Common myeloid progenitor, CD34-positive (primary cell): ENCODE measurements at regions not wholly inside any gene's neighbourhood (a gene's known extent, or its start where the extent isn't known, plus 50 kb on each side); places are given as distances from the start of the nearest gene placed in this dataset.

ENCODE experiments used
- CTCF ChIA-PET: fragments of 350-600 bp; sonication (Branson Sonifier 250); formaldehyde crosslinking; loops from one replicate; lab custom pipeline; 2021; ENCODE audit warnings: antibody characterized with exemption; lab: Charles Lee
- POLR2A ChIA-PET: fragments of 350-600 bp; sonication (Branson Sonifier 250); formaldehyde crosslinking; loops from one replicate; lab custom pipeline; 2021; ENCODE audit warnings: antibody characterized with exemption; lab: Charles Lee
- DNase-seq, 3 donors: peaks; one replicate each; pipeline versions ENCODE4 v3.0.0 to v3.0.0-alpha.2; 2013
- H3K27ac ChIP-seq, 2 experiments: 1 replicate in 1 of 2; 2 replicates in 1 of 2; pipeline ENCODE4 v1.7.0; 2013; ENCODE audit warnings: inconsistent platforms in 2 of 2, low read length in 2 of 2, mild to moderate bottlenecking in 2 of 2, low read depth in 1 of 2, moderate library complexity in 1 of 2; ENCODE audit not compliant: severe bottlenecking in 2 of 2, insufficient read depth in 1 of 2, poor library complexity in 1 of 2
- H3K27me3 ChIP-seq, 5 experiments: replicated peaks in 2 of 5; 1 replicate in 3 of 5; 2 replicates in 2 of 5; pipeline versions ENCODE4 v1.6.1 to v1.7.0; 2013; ENCODE audit warnings: low read length in 4 of 5, mild to moderate bottlenecking in 2 of 5, moderate library complexity in 2 of 5, inconsistent platforms in 1 of 5; ENCODE audit not compliant: insufficient read depth in 5 of 5, control insufficient read depth in 4 of 5
- H3K36me3 ChIP-seq, 4 experiments: 1 replicate in 2 of 4; 2 replicates in 2 of 4; pipeline versions ENCODE4 v1.6.1 to v1.7.0; 2013; ENCODE audit warnings: low read length in 3 of 4, control low read depth in 1 of 4, mild to moderate bottlenecking in 1 of 4; ENCODE audit not compliant: control insufficient read depth in 4 of 4, insufficient read depth in 4 of 4
- H3K4me1 ChIP-seq, 4 experiments: 1 replicate in 3 of 4; 2 replicates in 1 of 4; pipeline versions ENCODE4 v1.6.1 to v1.7.1; 2013; ENCODE audit warnings: low read length in 3 of 4, mild to moderate bottlenecking in 3 of 4, control low read depth in 1 of 4, inconsistent platforms in 1 of 4, moderate library complexity in 1 of 4; ENCODE audit not compliant: control insufficient read depth in 4 of 4, insufficient read depth in 4 of 4; ENCODE audit errors: control extremely low read depth in 1 of 4
- H3K4me3 ChIP-seq, 7 experiments: 1 replicate in 4 of 7; 2 replicates in 3 of 7; pipeline versions ENCODE4 v1.5.1 to v1.7.0; 2013; ENCODE audit warnings: mild to moderate bottlenecking in 7 of 7, low read length in 6 of 7, moderate library complexity in 6 of 7, inconsistent platforms in 2 of 7, low read depth in 2 of 7, control low read depth in 1 of 7; ENCODE audit not compliant: insufficient read depth in 4 of 7, control insufficient read depth in 1 of 7; ENCODE audit errors: extremely low read depth in 1 of 7
- H3K9me3 ChIP-seq, 5 experiments: 1 replicate in 4 of 5; 2 replicates in 1 of 5; pipeline versions ENCODE4 v1.6.1 to v1.7.1; 2013; ENCODE audit warnings: low read length in 4 of 5, mild to moderate bottlenecking in 2 of 5, inconsistent platforms in 1 of 5, low read depth in 1 of 5, moderate library complexity in 1 of 5; ENCODE audit not compliant: control insufficient read depth in 4 of 5, insufficient read depth in 2 of 5; ENCODE audit errors: control extremely low read depth in 1 of 5
- whole genome bisulfite sequencing: methylation state at CpG from one replicate; pipeline ENCODE4 v1.1.5; 2013; ENCODE audit not compliant: insufficient coverage; 5-methylcytosine and 5-hydroxymethylcytosine counted together

GRCh38 chr15:96046620-96047240 lies 283.8 kb upstream of the NR2F2 start:
- no peak overlapping the region for H3K27ac ChIP-seq
- ChIA-PET CTCF (interaction anchor here (0.9 kb wide), 1 partner anchor 42 kb away, joined by 3 read pairs; no protein-coding TSS in a partner anchor), POLR2A (no interaction called here)
- 100% methylated on average over 3 of the region's 5 CpGs for WGBS
- H3K4me3 ChIP-seq, result no peak overlapping the region
- peaks cover 0 to 5% (median 1%) of the 10 kb centered on the region in 4 experiments for H3K4me1 ChIP-seq
- H3K36me3 ChIP-seq, result no peaks in the 10 kb centered on the region
- peaks cover 0 to 6% (median 5%) of the 10 kb centered on the region in 5 experiments for H3K9me3 ChIP-seq
- DNase-seq, result peak in 1 of 3 donors; percentile 28
- H3K27me3 ChIP-seq, result peaks cover 19 to 79% (median 44%) of the 10 kb centered on the region in 5 experiments

GRCh38 chr15:96047255-96047931 lies 283.1 kb upstream of the NR2F2 start:
- H3K36me3 ChIP-seq, result no peaks in the 10 kb centered on the region
- peaks cover 0 to 6% (median 5%) of the 10 kb centered on the region in 5 experiments for H3K9me3 ChIP-seq
- peaks cover 0 to 5% (median 1%) of the 10 kb centered on the region in 4 experiments for H3K4me1 ChIP-seq
- 32% methylated on average over 8 of the region's 14 CpGs for WGBS
- no peak overlapping the region for H3K4me3 ChIP-seq
- peaks cover 22 to 80% (median 48%) of the 10 kb centered on the region in 5 experiments for H3K27me3 ChIP-seq
- H3K27ac ChIP-seq, result no peak overlapping the region
- ChIA-PET CTCF (interaction anchor here (0.9 kb wide), 1 partner anchor 43 kb away, joined by 3 read pairs; no protein-coding TSS in a partner anchor), POLR2A (no interaction called here)
- DNase-seq, result no peak

- peaks cover 25 to 90% (median 58%) of the 10 kb centered on the region in 5 experiments for H3K27me3 ChIP-seq
- WGBS, result 100% methylated on average over 1 of the region's 2 CpGs
- no peak overlapping the region for H3K27ac ChIP-seq
- CTCF ChIA-PET, result no interaction called here
- no peaks in the 10 kb centered on the region for H3K36me3 ChIP-seq
- H3K4me1 ChIP-seq, result peaks cover 0 to 11% (median 6%) of the 10 kb centered on the region in 4 experiments
- H3K9me3 ChIP-seq, result peaks cover 0 to 5% (median 0%) of the 10 kb centered on the region in 5 experiments
- DNase-seq, result no peak
- no peak overlapping the region for H3K4me3 ChIP-seq
- POLR2A ChIA-PET, result no interaction called here
Measured at GRCh38 chr15:96049323-96049722, 281.2 kb upstream of the NR2F2 start.

- Histone ChIP-seq H3K4me3 (no peak overlapping the region), H3K27me3 (peaks cover 28 to 90% (median 59%) of the 10 kb centered on the region in 5 experiments), H3K36me3 (no peaks in the 10 kb centered on the region), H3K27ac (no peak overlapping the region), H3K4me1 (peaks cover 0 to 11% (median 6%) of the 10 kb centered on the region in 4 experiments), H3K9me3 (peaks cover 0 to 5% (median 0%) of the 10 kb centered on the region in 5 experiments)
- POLR2A ChIA-PET, result no interaction called here
- CTCF ChIA-PET, result no interaction called here
- no CpG with 5 or more reads among the region's 1 CpG for WGBS
- no peak for DNase-seq
Measured at GRCh38 chr15:96049766-96050165, 280.7 kb upstream of the NR2F2 start.

- H3K9me3 ChIP-seq, result peaks cover 0 to 5% (median 0%) of the 10 kb centered on the region in 5 experiments
- peaks cover 0 to 11% (median 6%) of the 10 kb centered on the region in 4 experiments for H3K4me1 ChIP-seq
- H3K36me3 ChIP-seq, result no peaks in the 10 kb centered on the region
- DNase-seq, result no peak
- CTCF ChIA-PET, result no interaction called here
- no peak overlapping the region for H3K4me3 ChIP-seq
- peaks cover 32 to 92% (median 62%) of the 10 kb centered on the region in 5 experiments for H3K27me3 ChIP-seq
- POLR2A ChIA-PET, result no interaction called here
- H3K27ac ChIP-seq, result no peak overlapping the region
- 90% methylated on average over 2 of the region's 2 CpGs for WGBS
Measured at GRCh38 chr15:96051598-96051997, 278.9 kb upstream of the NR2F2 start.

- Histone ChIP-seq H3K27ac (no peak overlapping the region), H3K9me3 (peaks cover 0 to 5% (median 0%) of the 10 kb centered on the region in 5 experiments), H3K36me3 (no peaks in the 10 kb centered on the region), H3K4me3 (no peak overlapping the region), H3K4me1 (peaks cover 0 to 11% (median 6%) of the 10 kb centered on the region in 4 experiments), H3K27me3 (peaks cover 32 to 89% (median 62%) of the 10 kb centered on the region in 5 experiments)
- CTCF ChIA-PET, result no interaction called here
- DNase-seq, result no peak
- POLR2A ChIA-PET, result no interaction called here
- WGBS, result 43% methylated on average over 4 of the region's 4 CpGs
Measured at GRCh38 chr15:96052154-96052553, 278.3 kb upstream of the NR2F2 start.

- CTCF ChIA-PET, result no interaction called here
Measured at GRCh38 chr15:96052572-96053030, 277.9 kb upstream of the NR2F2 start.

More at GRCh38 chr15:96052572-96053030, 277.9 kb upstream of the NR2F2 start:
- H3K4me1 ChIP-seq, result peaks cover 0 to 11% (median 6%) of the 10 kb centered on the region in 4 experiments
- POLR2A ChIA-PET, result no interaction called here
- H3K4me3 ChIP-seq, result peak overlapping the region in 1 of 7 experiments; percentile 50
- H3K9me3 ChIP-seq, result peaks cover 0 to 5% (median 0%) of the 10 kb centered on the region in 5 experiments
- peaks cover 29 to 86% (median 60%) of the 10 kb centered on the region in 5 experiments for H3K27me3 ChIP-seq
- no peak overlapping the region for H3K27ac ChIP-seq
- no peaks in the 10 kb centered on the region for H3K36me3 ChIP-seq
- 1% methylated on average over 15 of the region's 18 CpGs for WGBS
- DNase-seq, result no peak
